ENCODE measurements at regions not wholly inside any gene's neighbourhood (a gene's known extent, or its start where the extent isn't known, plus 50 kb on each side); places are given as distances from the start of the nearest gene placed in this dataset.

DNA sequence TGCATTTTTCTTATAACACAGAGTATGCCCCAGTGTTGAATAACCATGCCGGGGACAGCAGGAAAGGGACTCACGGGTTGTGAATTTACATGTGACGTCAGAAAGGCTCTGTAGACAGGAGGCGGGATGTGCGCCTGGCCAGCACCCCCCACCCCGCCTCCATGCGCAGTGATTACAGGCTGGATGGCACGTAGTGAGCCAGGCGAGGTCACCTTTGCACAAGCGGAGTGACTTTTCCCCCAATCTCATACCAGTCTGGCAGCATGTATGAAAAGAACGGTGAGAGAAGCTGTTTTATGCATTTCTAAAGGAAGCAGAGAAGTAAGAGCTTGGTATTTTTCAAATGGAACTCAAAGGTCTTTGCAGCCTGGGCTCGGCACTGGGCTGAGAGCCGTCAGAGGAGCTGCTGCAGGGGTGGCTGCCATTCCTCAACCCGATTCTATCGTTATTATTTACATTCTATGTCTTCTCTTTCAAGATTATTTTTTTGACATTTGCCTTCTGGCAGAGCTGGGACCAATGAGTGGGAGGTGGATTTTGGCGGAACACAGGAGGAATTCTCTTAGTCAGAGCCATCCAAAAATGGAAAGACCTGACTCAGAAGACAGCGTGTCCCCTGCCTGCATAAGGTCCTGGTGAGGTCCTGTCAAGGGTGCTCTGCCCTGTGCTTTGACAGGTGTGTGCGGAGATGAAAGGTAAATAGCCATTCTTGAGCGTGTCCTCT is 115.6 kb upstream of the SLC45A1 start:
- DNase-seq, result no peak

DNA sequence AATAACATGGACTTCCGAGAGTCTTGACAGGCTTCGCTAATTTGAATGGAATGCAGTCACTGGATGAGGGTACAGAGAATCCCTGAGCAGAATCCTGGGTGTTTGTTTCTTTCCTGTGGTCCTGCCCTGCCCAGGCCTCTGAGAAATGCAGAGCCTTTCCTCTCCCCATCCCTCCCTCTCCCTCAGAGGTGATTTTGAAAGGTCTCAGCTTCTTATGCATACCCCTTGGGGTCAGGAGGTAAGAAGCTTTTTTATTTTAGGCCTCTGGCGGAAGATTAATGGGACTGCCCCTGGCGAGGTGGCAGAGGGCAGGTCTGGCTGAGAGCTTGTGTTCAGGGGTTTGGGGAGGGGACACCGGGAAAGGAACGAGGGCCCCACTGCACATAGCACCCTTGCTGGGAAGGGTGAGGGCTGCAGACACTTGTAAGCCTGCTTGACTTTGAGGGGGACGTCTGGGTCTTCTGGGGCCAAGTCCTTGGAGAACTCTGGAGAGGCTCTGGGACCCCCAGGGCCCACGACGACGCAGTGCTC is 116.5 kb upstream of the SLC45A1 start:
- DNase-seq, result no peak

DNA sequence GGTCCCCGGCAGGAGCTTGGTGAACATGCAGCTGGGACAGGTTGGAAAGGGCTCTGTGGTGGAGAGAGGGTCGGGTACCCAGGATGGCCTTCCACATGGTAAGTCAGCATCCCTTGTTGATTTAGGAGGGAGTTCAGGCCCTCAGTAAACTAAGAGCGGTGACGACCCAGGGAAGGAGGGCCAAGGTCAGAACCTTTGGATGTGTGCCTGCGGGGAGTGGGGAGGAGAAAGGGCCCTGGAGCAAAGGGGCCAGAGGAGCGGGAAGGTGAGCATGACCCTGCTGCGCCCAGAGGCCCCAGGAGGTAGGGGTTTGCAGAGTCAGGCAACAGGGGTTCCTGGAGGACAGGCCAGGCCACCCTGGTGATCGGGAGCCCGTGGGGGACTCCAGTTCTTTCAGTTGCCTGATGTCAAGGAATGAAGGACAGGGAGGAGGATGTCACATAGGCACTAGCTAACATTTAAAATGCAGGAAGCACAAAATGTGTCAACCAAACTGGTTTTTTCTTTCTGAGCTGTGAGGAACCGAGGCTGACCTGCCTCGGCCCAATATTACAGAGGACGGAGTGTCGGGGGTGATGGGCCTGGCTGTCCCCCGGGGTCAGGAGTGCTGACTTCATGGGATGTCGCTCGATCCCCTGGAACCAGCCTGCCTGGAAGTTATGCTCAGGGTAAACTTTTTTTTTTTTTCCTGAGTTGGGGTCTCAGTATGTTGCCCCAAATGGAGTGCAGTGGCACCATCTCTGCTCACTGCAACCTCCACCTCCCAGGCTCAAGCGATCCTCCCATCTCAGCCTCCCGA is 117.4 kb upstream of the SLC45A1 start:
- DNase-seq, result no peak

DNA sequence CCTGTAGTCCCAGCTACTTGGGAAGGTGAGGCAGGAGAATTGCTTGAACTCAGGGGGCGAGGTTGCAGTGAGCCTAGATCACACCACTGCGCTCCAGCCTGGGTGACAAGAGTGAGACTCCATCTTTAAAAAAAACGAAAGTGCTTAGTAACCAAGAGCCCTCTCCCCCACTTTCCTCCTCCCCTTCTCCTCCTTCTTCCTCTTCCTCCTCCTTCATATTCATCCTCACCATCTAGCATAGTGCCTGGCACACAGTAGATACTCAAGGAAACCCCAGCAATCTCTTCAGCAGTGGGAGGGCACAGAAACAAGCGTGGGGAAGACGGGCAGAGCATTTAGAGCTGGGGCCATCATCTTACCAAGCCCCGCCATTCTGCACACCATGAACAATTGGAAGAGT is 119.4 kb upstream of the SLC45A1 start:
- DNase-seq, result no peak

DNA sequence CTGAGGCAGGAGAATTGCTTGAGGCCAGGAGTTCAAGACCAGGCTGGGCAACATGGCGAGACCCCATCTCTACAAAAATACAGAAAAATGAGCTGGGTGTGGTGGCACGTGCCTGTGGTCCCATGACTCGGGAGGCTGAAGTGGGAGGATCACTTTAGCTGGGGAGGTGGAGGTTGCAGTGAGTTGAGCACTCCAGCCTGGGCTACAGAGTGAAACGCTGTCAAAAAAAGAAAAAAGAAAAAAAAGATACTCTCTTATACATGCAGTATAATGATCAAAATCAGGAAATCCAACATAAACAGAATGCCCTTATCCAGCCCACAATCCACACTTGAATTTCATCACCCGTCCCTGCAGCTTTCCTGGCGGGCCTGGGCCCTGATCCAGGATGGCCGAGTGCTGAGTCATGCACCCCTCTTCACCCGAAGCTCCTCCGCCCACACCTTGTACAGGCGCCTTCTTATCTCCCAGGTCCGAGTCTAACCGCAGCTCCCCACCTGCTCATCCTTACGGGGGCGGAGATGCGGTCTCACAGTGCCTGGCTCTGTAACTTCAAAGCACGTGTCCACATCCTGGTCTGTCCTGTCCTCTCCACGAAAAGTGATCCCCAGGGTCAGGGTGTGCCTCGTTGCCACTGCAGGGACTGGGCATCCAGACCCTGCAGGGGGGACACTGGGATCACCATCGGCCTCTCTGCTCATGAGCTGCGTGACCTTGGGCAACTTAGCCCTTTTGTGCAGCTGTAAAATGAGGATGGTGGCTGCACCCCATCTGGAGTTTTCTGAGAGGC is 120.2 kb upstream of the SLC45A1 start:
- no peak for DNase-seq

DNA sequence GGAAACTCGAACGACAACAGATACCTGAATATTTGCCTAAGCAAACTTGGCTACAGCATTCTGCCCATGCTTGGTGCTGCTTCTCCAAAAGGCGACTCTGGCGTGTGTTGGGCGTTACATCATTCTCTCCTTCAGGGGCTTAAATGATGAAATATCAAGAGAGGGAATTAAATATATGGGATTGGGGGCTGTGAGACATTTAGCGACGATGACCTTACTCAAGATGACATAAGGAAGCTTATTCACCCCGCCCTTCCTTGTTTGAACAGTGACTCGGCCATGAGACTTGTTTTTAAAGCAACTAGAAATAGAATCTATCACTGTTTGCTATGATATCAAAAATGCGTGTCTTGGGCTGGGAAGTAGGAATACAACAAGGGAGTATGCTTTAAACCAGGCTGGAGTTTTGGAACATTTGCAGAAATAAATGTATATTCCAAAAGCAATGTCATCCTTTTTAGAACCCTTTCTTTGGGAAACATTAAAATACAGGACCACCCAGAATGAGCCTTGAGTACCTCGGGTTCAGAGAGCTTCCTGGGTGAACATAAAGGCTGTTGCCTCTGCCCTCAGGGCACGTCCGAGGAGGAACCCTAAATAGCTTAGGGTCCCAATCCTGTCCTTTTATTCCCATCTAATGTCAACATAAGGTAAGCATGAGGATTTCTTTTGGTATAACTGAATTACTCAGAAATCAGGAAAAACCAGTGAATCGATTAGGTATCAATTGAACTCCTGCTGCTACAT is 123.3 kb upstream of the SLC45A1 start:
- no peak for DNase-seq

DNA sequence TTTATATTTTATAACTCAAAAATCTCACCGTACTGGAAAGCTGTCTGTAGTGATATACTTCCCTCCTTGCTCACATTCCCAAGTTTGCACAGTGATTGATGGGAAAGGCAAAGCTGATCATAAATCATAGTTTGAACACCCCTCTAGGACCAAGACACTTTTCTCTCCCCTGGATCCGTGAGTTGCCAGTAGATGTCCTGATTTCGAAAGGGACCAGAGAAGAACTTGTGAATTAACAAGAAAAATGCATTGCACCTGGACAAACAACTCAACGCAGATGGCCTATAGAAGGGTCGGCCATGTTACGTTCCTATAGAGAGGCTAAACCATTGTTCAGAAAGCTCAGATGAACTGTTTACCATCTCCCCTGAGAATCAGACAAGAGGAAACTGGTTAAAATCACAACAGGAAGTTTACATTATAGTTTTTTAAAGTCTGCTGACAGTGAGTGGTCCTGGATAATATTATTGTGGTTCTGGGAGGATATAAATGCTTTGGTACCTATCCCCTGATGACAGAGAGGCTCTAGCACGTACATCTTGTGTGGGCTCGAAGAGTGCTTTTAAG is 124.0 kb upstream of the SLC45A1 start:
- no peak for DNase-seq

DNA sequence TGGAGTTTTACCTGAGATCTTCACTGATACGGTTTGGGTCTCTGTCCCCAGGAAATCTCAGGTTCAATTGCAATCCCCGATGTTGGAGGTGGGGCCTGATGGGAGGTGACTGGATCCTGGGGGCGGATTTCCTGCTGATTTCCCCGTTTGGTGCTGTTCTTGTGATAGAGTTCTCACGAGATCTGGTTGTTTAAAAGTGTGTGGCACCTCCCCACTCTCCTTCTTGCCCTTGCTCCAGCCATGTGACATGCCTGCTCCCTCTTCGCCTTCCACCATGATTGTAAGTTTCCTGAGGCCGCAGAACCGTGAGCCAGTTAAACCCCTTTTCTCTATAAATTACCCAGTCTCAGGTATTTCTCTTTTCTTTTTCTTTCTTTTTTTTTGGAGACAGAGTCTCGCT is 126.4 kb upstream of the SLC45A1 start:
- no peak for DNase-seq

DNA sequence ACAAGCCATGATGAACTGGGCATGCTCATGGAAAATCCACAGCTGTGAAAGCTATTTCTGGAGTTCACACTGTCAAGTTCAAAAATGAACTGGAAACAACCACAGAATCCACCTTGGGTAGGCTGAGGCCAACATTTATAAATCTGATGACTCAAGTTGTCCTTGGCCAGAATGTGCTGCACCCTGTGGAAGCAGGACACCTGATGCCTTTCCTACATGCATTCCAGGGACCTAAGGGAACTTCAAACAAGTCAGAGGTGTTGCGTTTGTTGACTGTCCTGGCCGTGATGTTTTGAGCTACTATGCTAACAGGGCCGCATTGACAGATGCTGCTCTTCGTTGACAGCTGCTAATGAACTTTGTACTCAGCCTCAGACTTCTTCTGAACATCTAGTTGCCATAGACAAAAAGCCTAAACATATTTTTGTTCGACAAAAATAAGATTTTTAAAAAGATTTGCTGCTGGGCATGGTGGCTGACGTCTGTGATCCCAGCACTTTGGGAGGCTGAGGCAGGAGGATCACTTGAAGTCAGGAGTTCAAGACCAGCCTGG is 127.9 kb upstream of the SLC45A1 start:
- DNase-seq, result no peak

DNA sequence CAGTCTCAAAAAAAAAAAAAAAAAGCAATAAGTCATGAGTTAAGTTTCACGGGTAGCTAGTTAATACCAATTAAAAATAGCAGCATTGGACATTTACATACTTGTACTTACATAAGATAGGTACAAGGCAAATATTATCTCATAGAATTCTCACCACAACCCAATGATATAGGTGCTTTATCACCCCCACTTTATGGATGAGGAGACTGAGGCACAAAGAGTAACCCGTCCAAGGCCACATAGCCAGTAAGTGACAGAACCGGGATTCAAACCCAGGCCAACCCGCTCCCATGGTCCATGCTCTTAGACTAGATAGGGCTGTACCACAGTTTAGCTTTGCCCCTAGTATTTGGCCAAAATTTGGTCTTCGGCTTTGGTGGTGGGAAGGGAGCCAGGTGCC is 132.5 kb upstream of the SLC45A1 start:
- no peak for DNase-seq

DNA sequence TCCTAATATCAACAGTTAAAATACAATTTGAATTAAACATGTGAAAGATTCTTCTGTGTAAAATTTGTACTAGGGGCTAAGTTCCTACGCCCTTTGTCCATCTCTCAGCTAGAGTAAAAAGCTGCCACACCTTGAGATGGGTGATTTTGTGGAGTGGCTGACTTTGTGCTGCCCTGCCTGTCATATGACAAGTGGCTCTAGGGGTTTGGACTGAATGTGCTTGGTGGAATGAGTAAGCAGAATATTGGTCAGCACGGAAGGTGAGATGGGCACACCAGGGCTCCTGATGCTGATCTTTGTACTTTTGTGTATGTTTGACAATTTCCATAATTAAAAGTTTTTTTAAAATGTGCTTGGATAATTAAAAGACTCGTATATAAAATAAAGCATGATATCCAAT is 133.6 kb upstream of the SLC45A1 start:
- DNase-seq, result no peak

DNA sequence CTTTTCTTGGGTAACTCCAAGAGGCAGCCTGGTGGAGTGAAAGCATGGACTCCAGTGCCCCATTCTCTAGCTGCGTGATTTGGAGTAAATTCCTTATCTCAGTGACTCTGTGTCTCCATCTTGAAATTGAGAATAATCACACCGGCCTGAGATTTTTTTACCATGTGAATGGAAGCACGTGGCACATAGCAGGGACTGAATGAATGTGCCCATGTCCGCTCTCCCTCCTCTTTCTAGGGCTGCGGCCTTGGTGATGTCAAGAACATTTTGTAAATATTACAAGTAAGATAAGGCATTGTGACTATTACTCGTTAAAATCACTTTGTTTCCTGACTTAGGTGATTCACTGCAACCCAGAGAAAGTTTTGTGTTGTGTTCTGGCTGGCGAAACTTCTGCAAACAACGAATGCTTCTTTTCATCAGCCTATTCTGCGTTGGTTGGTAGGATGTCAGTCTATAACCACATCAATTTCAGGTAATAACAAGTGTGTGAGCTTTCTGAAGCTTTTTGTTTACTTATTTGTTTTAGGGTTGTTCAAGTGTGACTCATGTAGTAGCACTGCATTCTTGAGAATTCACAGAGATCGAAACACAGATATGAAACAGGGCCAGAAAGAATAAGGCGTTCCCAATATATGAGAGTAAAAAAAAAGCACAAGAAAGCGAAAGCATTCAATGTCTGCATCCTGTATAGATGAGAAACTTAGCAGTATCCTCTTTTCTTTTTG is 135.7 kb upstream of the SLC45A1 start:
- DNase-seq, result no peak

DNA sequence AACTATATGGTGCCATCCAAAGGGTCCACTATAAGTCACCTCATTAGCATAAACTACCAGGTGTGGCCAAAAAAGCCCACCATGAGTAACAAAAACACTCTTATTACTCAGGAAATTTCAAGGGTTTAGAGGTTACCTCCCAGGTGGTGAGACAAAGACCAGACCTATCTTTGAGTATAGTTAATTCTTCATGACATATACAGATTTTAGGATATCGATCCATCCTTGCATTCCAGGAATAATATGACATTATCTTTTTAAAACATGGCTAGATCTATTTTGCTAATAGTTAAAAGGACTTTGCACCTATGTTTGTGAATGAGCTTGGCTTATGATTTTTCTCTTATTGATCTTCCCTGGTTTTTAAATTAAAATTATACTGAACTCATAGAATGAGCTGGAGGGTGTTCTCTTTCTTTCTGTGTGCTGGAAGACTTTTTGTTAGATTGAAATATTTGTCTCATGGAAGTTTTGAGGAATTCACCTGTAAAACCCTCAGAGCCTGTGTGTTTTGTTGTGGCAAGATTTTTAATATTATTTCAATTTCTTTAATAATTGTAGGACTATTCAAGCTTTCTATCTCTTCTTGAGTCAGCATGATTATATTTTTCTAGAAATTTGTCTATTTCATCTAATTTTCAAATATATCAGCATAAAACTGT is 138.7 kb upstream of the SLC45A1 start:
- DNase-seq, result no peak

DNA sequence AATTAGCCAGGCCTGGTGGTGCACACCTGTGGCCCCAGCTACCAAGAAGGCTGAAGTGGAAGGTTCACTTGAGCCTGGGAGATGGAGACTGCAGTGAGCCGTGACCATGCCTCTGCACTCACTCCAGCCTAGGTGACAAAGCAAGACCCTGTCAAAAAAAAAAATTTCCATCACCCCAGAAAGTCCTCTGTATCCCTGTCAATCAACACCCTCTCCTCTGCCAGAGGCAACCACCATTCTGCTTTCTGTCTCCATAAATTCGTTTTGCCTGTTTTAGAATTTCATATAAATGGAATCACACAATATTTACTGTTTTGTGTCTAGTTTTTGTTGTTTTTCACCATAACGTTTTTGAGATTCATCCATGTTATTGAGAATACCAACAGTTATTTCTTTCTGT is 141.6 kb upstream of the SLC45A1 start:
- DNase-seq, result no peak

DNA sequence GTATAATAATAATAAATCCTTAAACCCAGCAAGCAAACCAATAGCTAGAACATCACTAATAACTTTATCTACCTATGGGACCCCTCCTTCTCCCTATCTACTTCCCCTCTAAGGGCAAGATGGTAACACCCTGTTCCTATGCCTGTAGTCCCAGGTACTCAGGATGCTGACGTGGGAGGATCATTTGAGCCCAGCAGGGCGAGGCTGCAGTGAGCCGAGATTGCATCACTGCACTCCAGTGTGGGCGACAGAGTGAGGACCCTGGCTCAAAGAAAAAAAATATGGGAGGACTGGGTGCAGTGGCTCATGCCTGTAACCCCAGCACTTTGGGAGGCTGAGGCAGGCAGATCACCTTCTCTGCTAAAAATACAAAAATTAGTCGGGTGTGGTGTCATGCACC is 143.1 kb upstream of the SLC45A1 start:
- DNase-seq, result no peak

DNA sequence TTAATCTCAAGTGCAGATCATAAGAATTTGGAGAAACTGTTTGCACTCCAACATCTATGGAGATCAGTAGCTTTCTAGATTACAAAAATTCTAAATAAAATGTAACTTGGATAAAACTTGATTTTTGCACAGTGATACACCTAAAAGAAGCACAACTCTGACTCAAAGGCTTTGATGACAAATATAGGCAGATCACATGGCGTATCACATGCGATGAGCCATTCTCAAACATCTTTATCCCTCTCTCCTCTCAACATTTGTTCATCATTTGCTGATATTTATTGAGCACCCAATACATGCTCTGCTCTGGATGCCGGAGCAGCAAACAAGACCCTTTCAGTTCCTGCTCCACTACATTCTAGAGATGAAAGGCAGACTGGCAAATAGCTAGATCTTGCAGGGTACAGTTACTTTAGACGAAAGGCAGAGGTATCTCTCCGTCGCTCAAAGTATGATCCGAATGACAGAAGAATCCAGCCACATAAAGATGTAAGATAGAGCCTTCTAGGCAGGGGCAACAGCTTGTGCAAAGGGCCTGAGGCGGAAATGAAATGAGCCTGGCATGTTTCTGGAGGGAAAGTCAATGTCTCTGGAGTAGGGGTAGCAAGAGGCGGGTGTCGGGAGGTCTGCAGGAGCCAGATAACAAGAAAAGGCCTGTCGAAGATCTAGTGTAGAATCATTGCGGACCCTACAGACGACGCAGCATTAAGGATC is 145.8 kb upstream of the ERRFI1 start:
- no peak for DNase-seq

DNA sequence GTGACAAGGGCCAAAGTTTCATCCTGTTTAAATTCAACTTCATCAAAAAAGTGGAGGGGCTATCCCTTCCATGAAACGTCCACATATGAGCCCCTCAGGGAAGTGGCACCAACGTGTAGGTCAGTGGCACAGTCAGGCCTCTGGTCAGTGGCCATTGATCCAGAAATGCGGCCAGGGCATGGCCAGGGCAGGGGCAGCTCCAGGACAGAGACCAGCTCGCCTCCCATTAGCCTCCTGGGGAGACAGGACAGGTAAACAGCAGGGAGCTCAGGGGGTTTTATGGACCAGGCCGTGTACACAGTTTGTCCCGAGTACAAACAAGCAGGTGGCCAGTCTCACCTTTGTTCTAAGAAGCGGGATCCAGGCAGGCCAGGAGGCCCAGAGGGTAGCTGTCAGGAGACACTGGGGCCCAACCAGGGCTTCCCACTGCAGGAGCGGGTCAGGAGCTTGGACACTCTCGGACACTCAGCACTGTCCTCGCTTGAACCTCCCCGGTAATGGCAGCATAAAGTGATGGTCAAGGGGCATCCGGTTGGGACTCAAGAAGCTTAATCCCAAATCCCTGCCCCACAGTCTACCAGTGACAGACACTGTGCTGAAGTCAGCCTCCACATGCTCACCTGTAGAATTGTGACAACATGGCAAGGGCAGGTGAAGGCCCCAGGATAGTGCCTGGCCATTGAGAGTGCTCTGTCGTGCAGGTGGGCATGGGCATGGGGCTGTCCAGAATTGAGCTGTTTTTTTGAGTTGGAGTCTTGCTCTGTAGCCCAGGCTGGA is 144.1 kb upstream of the ERRFI1 start:
- DNase-seq, result no peak

DNA sequence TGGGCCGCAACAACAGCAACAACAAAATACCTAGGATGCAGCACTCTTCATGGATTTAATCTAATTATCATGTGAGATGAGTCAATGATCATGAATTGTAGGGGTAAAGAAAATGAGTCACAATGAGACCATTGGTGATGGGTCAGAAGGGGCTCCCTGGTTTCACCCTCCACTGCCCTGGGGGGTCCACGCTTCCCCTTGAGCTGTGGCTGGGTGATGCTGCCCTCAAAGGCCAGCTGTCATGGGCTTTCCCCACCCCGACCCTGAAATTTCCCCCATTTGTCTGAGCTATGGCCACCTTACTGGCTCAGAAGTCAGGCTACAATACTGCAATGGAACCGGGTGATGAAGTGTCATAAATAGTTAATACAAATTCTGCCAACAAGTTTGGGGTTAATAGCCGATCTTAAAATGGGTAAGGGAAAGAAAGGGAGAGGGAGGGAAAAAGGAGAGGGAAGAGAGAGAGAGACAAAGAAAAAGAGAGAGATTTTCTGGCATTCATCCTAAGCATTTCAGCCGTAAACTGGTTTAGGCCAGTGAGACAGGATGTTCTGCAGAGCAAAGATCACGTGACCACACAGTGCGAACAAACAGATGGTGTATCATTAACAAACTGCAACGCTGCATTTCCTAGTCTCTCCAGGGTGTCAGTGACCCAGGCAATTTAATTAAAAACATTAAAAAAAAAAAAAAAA is 143.4 kb upstream of the ERRFI1 start:
- peak; percentile 19 for DNase-seq

DNA sequence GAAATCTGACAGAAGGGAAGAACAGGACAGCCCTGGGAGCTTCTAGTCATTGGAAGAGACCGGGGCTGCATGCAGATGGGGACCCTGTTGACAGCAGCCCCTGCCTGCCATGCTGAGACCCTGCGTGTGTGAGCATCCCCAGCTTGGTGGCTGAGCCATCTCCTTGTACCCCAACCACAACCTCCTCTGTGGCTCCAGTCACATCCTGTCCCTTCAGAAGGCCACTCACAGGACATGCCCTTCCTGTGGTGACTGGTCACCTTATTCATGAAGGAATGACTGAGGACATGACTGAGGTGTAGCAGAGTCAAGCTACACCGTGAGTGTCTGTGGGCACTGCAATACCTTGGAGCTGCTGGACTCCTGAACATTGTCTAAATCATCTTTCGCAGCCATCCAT is 141.8 kb upstream of the ERRFI1 start:
- DNase-seq, result no peak
